NCI-H2196 treated with DMSO at 0.1 percent for 48 hours (cell line): ENCODE measurements at regions not wholly inside any gene's neighbourhood (a gene's known extent, or its start where the extent isn't known, plus 50 kb on each side); places are given as distances from the start of the nearest gene placed in this dataset.
A peak's percentile ranks its signal among the peaks of the same experiment; 100 is the strongest.

ENCODE experiments used
- DNase-seq: peaks from one replicate; lab custom pipeline; 2025; ENCODE audit not compliant: unreplicated experiment; lab: John Stamatoyannopoulos, UW

- DNase-seq: no peak
Observed at GRCh38 chr6:164337024-164337924, 922.8 kb downstream of the QKI start.

GRCh38 chr6:164336455-164336854 is 921.9 kb downstream of the QKI start:
- no peak for DNase-seq

- no peak for DNase-seq
Observed at GRCh38 chr6:164331026-164331425, 916.5 kb downstream of the QKI start.

- no peak for DNase-seq
Observed at GRCh38 chr6:164325168-164325567, 910.6 kb downstream of the QKI start.

GRCh38 chr6:164322533-164322932 is 908.0 kb downstream of the QKI start:
- DNase-seq: no peak

GRCh38 chr6:164321297-164321696 is 906.8 kb downstream of the QKI start:
- DNase-seq: no peak

GRCh38 chr6:164315376-164315775 is 900.9 kb downstream of the QKI start:
- DNase-seq: no peak

- no peak for DNase-seq
Observed at GRCh38 chr6:164308339-164308738, 893.8 kb downstream of the QKI start.

GRCh38 chr6:164303102-164303964 is 888.8 kb downstream of the QKI start:
- no peak for DNase-seq

- no peak for DNase-seq
Observed at GRCh38 chr6:164296411-164296810, 881.9 kb downstream of the QKI start.

- DNase-seq: no peak
Observed at GRCh38 chr6:164294047-164294784, 879.7 kb downstream of the QKI start.

- no peak for DNase-seq
Observed at GRCh38 chr6:164291224-164291623, 876.7 kb downstream of the QKI start.

- DNase-seq: no peak
Observed at GRCh38 chr6:164290101-164290500, 875.6 kb downstream of the QKI start.

GRCh38 chr6:164286011-164286410 is 871.5 kb downstream of the QKI start:
- DNase-seq: peak; percentile 1

GRCh38 chr6:164283574-164283973 is 869.1 kb downstream of the QKI start:
- no peak for DNase-seq

- no peak for DNase-seq
Observed at GRCh38 chr6:164276211-164276610, 861.7 kb downstream of the QKI start.

GRCh38 chr6:164275773-164276172 is 861.3 kb downstream of the QKI start:
- no peak for DNase-seq

- DNase-seq: no peak
Observed at GRCh38 chr6:164274493-164274892, 860.0 kb downstream of the QKI start.

GRCh38 chr6:164273491-164273890 is 859.0 kb downstream of the QKI start:
- DNase-seq: no peak

- DNase-seq: no peak
Observed at GRCh38 chr6:164266851-164267250, 852.3 kb downstream of the QKI start.

GRCh38 chr6:164262348-164262747 is 847.8 kb downstream of the QKI start:
- no peak for DNase-seq
